Prostate gland (tissue), 2 donors: ENCODE measurements at regions not wholly inside any gene's neighbourhood (a gene's known extent, or its start where the extent isn't known, plus 50 kb on each side); places are given as distances from the start of the nearest gene placed in this dataset.

ENCODE experiments used
- DNase-seq: peaks from one replicate; pipeline ENCODE4 v3.0.0-alpha.2; 2019; ENCODE audit warnings: low spot score
- H3K27ac ChIP-seq, 2 donors: fragments of 200-600 bp; sonication (generic); 2 replicates each; pipeline ENCODE4 v1.5.1; 2017 to 2019
- H3K27me3 ChIP-seq: fragments of 200-600 bp; sonication (generic); replicated peaks from 2 replicates; pipeline ENCODE4 v1.5.1; 2019; ENCODE audit not compliant: insufficient read depth
- H3K36me3 ChIP-seq, 2 donors: fragments of 200-600 bp; sonication (generic); 1 replicate in 1 of 2; 2 replicates in 1 of 2; pipeline versions ENCODE4 v1.5.1 to v1.8.1; 2017 to 2019
- H3K4me1 ChIP-seq: fragments of 200-600 bp; sonication (generic); replicated peaks from 2 replicates; pipeline ENCODE4 v1.5.1; 2019
- H3K4me3 ChIP-seq, 2 donors: fragments of 200-600 bp; sonication (generic); 2 replicates each; pipeline ENCODE4 v1.5.1; 2017 to 2019
- H3K9me3 ChIP-seq: fragments of 200-600 bp; sonication (generic); 2 replicates; pipeline ENCODE4 v1.5.1; 2017
- POLR2A ChIP-seq: fragments of 450-650 bp; IDR thresholded peaks from one replicate; pipeline ENCODE4 v1.6.1; 2016; ENCODE audit warnings: antibody characterized with exemption, mild to moderate bottlenecking
- POLR2AphosphoS5 ChIP-seq: sonication (generic); formaldehyde crosslinking; IDR thresholded peaks from one replicate; pipeline ENCODE4 v1.6.1; 2017; ENCODE audit warnings: antibody characterized with exemption
- WGBS: methylation state at CpG from one replicate; pipeline ENCODE4 v1.1.5; 2018; 5-methylcytosine and 5-hydroxymethylcytosine counted together
- intact Hi-C: fragments of 100-400 bp; cut with DNase I; formaldehyde crosslinking; loops from one replicate; pipeline ENCODE4 v1.14.2; 2022
- TF ChIP-seq, protein P1 (sequence below), 4 experiments: fragments of 200-600 bp in 2 of 4; fragments of 450-650 bp in 2 of 4; sonication (generic) in 2 of 4; IDR thresholded peaks; 1 replicate in 3 of 4; 2 replicates in 1 of 4; pipeline ENCODE4 v1.5.1; 2016 to 2019; ENCODE audit warnings: antibody characterized with exemption in 4 of 4, mild to moderate bottlenecking in 2 of 4, moderate library complexity in 2 of 4

- TF ChIP-seq, protein P1, sequence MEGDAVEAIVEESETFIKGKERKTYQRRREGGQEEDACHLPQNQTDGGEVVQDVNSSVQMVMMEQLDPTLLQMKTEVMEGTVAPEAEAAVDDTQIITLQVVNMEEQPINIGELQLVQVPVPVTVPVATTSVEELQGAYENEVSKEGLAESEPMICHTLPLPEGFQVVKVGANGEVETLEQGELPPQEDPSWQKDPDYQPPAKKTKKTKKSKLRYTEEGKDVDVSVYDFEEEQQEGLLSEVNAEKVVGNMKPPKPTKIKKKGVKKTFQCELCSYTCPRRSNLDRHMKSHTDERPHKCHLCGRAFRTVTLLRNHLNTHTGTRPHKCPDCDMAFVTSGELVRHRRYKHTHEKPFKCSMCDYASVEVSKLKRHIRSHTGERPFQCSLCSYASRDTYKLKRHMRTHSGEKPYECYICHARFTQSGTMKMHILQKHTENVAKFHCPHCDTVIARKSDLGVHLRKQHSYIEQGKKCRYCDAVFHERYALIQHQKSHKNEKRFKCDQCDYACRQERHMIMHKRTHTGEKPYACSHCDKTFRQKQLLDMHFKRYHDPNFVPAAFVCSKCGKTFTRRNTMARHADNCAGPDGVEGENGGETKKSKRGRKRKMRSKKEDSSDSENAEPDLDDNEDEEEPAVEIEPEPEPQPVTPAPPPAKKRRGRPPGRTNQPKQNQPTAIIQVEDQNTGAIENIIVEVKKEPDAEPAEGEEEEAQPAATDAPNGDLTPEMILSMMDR (IDR thresholded peaks at IDR 0.05), result no peak
- no peak for TF ChIP-seq POLR2AphosphoS5
- H3K27me3 ChIP-seq, result no peaks in the 10 kb centered on the region
- H3K36me3 ChIP-seq, result no peaks in the 10 kb centered on the region
- 64% methylated on average over 3 of the region's 3 CpGs for WGBS
- H3K4me1 ChIP-seq, result no peaks in the 10 kb centered on the region
- DNase-seq, result no peak
- no peaks in the 10 kb centered on the region for H3K9me3 ChIP-seq
- no peak overlapping the region for H3K4me3 ChIP-seq
- no peak overlapping the region for H3K27ac ChIP-seq
- intact Hi-C loops, result no loop called here
Observed at GRCh38 chr20:48180024-48180423, 394.7 kb upstream of the SULF2 start.

DNA sequence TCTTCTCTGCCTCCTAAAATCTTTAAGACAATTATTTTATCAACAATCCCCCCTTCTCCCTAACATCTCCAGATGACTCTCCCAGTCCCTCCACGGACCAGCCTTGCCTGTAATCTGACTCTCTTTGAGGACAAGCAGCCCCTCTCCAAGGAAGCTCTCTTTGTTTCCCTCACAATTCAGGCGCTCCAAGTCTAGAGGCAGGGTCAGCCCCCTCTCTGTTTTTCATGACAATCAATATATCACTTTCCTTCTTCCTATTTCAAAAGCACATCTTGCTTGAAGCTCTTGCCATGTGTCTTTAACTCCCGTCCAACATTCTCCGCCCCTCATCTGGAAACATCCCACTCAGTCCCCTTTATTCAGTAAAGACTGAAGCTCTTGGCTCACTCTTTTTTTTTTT lies 393.4 kb upstream of the SULF2 start:
- Histone ChIP-seq H3K4me1 (no peaks in the 10 kb centered on the region), H3K27me3 (no peaks in the 10 kb centered on the region), H3K4me3 (no peak overlapping the region), H3K27ac (no peak overlapping the region), H3K9me3 (no peaks in the 10 kb centered on the region), H3K36me3 (no peaks in the 10 kb centered on the region)
- TF ChIP-seq, protein P1 (IDR thresholded peaks at IDR 0.05), result no peak
- TF ChIP-seq POLR2AphosphoS5 (no peak), POLR2A (no peak)
- DNase-seq, result no peak
- WGBS, result 85% methylated on average over 4 of the region's 4 CpGs
- intact Hi-C loops, result loop anchor here (10.0 kb wide), 2 partner anchors 436 to 504 kb away; no protein-coding TSS in a partner anchor

DNA sequence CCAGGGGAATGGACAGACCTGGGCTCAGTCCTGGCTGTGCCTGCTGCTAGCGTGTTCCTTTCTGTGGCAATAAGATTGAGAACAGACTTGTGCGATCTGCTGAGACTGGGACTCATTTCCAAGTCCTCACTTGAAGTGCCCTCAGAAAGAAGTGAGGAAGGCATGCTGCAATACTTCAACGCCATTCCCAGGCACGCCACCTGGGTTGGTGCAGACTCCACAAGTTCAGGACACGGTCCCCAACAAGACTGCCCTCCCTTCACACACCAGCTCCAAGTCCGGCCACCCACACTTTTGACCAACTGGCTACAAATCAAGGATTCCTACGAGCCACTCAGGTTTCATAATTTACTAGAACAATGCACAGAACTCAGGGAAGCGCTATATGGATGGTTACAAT lies 391.8 kb upstream of the SULF2 start:
- Histone ChIP-seq H3K9me3 (no peaks in the 10 kb centered on the region), H3K36me3 (no peaks in the 10 kb centered on the region), H3K27me3 (peaks cover 4% of the 10 kb centered on the region), H3K27ac (no peak overlapping the region), H3K4me3 (no peak overlapping the region), H3K4me1 (no peaks in the 10 kb centered on the region)
- 89% methylated on average over 8 of the region's 8 CpGs for WGBS
- intact Hi-C loops, result loop anchor here (10.0 kb wide), 2 partner anchors 438 to 502 kb away; no protein-coding TSS in a partner anchor
- no peak for DNase-seq
- TF ChIP-seq, protein P1 (IDR thresholded peaks at IDR 0.05), result no peak
- TF ChIP-seq POLR2A, result no peak
- no peak for TF ChIP-seq POLR2AphosphoS5

DNA sequence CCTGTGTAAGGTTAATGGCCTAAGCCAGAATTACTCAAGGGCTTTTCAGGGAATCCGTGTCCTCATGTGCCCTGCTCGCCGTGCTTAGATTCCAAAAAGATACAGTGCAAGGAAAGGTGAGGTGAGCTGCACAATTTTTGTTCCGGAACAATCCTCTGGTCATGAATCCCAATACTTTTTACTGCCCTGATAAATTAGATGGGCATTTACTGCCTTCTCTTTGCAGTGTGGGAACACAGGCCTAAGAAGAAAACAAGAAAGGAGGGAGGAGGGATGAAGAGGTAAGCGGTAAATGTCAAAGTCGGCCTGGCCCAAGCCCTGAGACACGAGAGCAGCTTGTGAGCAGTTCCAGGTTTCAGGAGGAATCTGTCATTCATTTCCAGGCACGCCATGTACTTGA lies 390.9 kb upstream of the SULF2 start:
- Histone ChIP-seq H3K9me3 (no peaks in the 10 kb centered on the region), H3K36me3 (no peaks in the 10 kb centered on the region), H3K27ac (no peak overlapping the region), H3K27me3 (peaks cover 4% of the 10 kb centered on the region), H3K4me3 (no peak overlapping the region), H3K4me1 (no peaks in the 10 kb centered on the region)
- WGBS, result 77% methylated on average over 8 of the region's 8 CpGs
- intact Hi-C loops, result loop anchor here (10.0 kb wide), 2 partner anchors 439 to 501 kb away; no protein-coding TSS in a partner anchor
- TF ChIP-seq POLR2AphosphoS5 (no peak), POLR2A (no peak)
- TF ChIP-seq, protein P1 (IDR thresholded peaks at IDR 0.05), result no peak
- DNase-seq, result no peak

GRCh38 chr20:48175261-48175660 lies 390.0 kb upstream of the SULF2 start:
- H3K36me3 ChIP-seq, result no peaks in the 10 kb centered on the region
- no peak overlapping the region for H3K4me3 ChIP-seq
- TF ChIP-seq POLR2A (no peak), POLR2AphosphoS5 (no peak)
- H3K4me1 ChIP-seq, result no peaks in the 10 kb centered on the region
- peaks cover 4% of the 10 kb centered on the region for H3K27me3 ChIP-seq
- WGBS, result 81% methylated on average over 6 of the region's 6 CpGs
- H3K9me3 ChIP-seq, result no peaks in the 10 kb centered on the region
- intact Hi-C loops, result loop anchor here (10.0 kb wide), 2 partner anchors 440 to 500 kb away; no protein-coding TSS in a partner anchor
- DNase-seq, result no peak
- no peak overlapping the region for H3K27ac ChIP-seq
